ENCODE measurements at regions not wholly inside any gene's neighbourhood (a gene's known extent, or its start where the extent isn't known, plus 50 kb on each side); places are given as distances from the start of the nearest gene placed in this dataset.

GRCh38 chr21:36554411-36555157, 74.7 kb upstream of the CLDN14 start:
- TF ChIP-seq CTCF (IDR thresholded peaks at IDR 0.05), result no peak
- WGBS (ENCODE audit: insufficient coverage), result 97% methylated on average over 11 of the region's 15 CpGs
- Mint-ChIP-seq H3K27me3 (ENCODE audit: low read depth in 3 of 3) (peaks cover 0 to 2% (median 1%) of the 10 kb centered on the region in 3 donors), H3K4me1 (peaks cover 23% of the 10 kb centered on the region), H3K36me3 (no peaks in the 10 kb centered on the region), H3K4me3 (no peak overlapping the region), H3K9me3 (peaks cover 0 to 2% (median 0%) of the 10 kb centered on the region in 7 donors), H3K27ac (no peak overlapping the region)
- no peaks in the 10 kb centered on the region for H3K79me2 ChIP-seq (ENCODE audit: insufficient read depth, low read length)
- no peak overlapping the region for H3K9ac ChIP-seq (ENCODE audit: insufficient read depth, low read length, poor library complexity, severe bottlenecking)
- H3K4me3 ChIP-seq (replicated peaks in 1 of 3; ENCODE audit: low read depth in 2 of 3, low read length in 3 of 3), result no peak overlapping the region
- no peaks in the 10 kb centered on the region for H3K27me3 ChIP-seq (ENCODE audit: control insufficient read depth in 2 of 2, insufficient read depth in 2 of 2, low read length in 2 of 2)
- H3K4me1 ChIP-seq (ENCODE audit: control insufficient read depth in 1 of 2, insufficient read depth in 2 of 2, low read length in 2 of 2), result peaks cover 6 to 15% of the 10 kb centered on the region in 2 donors
- no peaks in the 10 kb centered on the region for H4K20me1 ChIP-seq (ENCODE audit: insufficient read depth, low read length)
- H2AFZ ChIP-seq (ENCODE audit: insufficient read depth, low read depth, low read length, poor library complexity, severe bottlenecking), result no peak overlapping the region
- no peaks in the 10 kb centered on the region for H3K9me3 ChIP-seq (replicated peaks in 1 of 2; ENCODE audit: control insufficient read depth in 1 of 2, insufficient read depth in 1 of 2, low read length in 2 of 2)
- DNase-seq, result no peak
- H3K36me3 ChIP-seq (replicated peaks in 1 of 2; ENCODE audit: control insufficient read depth in 1 of 2, insufficient read depth in 2 of 2, low read length in 2 of 2), result no peaks in the 10 kb centered on the region
- no peak overlapping the region for H3K27ac ChIP-seq (ENCODE audit: low read depth in 1 of 2, low read length in 2 of 2)
- intact Hi-C loops (cut with micrococcal nuclease), result no loop called here
- no peak overlapping the region for H3K4me2 ChIP-seq (replicated peaks; ENCODE audit: extremely low read depth, low read length, poor library complexity, severe bottlenecking)

- Mint-ChIP-seq H3K27ac (no peak overlapping the region), H3K27me3 (ENCODE audit: low read depth in 3 of 3) (peaks cover 0 to 2% (median 1%) of the 10 kb centered on the region in 3 donors), H3K9me3 (peaks cover 0 to 2% (median 0%) of the 10 kb centered on the region in 7 donors), H3K4me1 (peaks cover 23% of the 10 kb centered on the region), H3K36me3 (no peaks in the 10 kb centered on the region), H3K4me3 (no peak overlapping the region)
- H3K36me3 ChIP-seq (replicated peaks in 1 of 2; ENCODE audit: control insufficient read depth in 1 of 2, insufficient read depth in 2 of 2, low read length in 2 of 2), result no peaks in the 10 kb centered on the region
- no peak overlapping the region for H3K4me3 ChIP-seq (replicated peaks in 1 of 3; ENCODE audit: low read depth in 2 of 3, low read length in 3 of 3)
- no peaks in the 10 kb centered on the region for H4K20me1 ChIP-seq (ENCODE audit: insufficient read depth, low read length)
- H3K9ac ChIP-seq (ENCODE audit: insufficient read depth, low read length, poor library complexity, severe bottlenecking), result no peak overlapping the region
- no peak overlapping the region for H3K27ac ChIP-seq (ENCODE audit: low read depth in 1 of 2, low read length in 2 of 2)
- no peaks in the 10 kb centered on the region for H3K9me3 ChIP-seq (replicated peaks in 1 of 2; ENCODE audit: control insufficient read depth in 1 of 2, insufficient read depth in 1 of 2, low read length in 2 of 2)
- peaks cover 6 to 15% of the 10 kb centered on the region in 2 donors for H3K4me1 ChIP-seq (ENCODE audit: control insufficient read depth in 1 of 2, insufficient read depth in 2 of 2, low read length in 2 of 2)
- intact Hi-C loops (cut with micrococcal nuclease), result no loop called here
- no peaks in the 10 kb centered on the region for H3K27me3 ChIP-seq (ENCODE audit: control insufficient read depth in 2 of 2, insufficient read depth in 2 of 2, low read length in 2 of 2)
- TF ChIP-seq CTCF (IDR thresholded peaks at IDR 0.05), result no peak
- no peak overlapping the region for H3K4me2 ChIP-seq (replicated peaks; ENCODE audit: extremely low read depth, low read length, poor library complexity, severe bottlenecking)
- H2AFZ ChIP-seq (ENCODE audit: insufficient read depth, low read depth, low read length, poor library complexity, severe bottlenecking), result no peak overlapping the region
- 93% methylated on average over 14 of the region's 16 CpGs for WGBS (ENCODE audit: insufficient coverage)
- no peak for DNase-seq
- H3K79me2 ChIP-seq (ENCODE audit: insufficient read depth, low read length), result no peaks in the 10 kb centered on the region
Observed at GRCh38 chr21:36555199-36555800, 75.4 kb upstream of the CLDN14 start.

Data from CD14-positive monocyte (primary cell).